Keratinocyte (primary cell): ENCODE measurements at regions not wholly inside any gene's neighbourhood (a gene's known extent, or its start where the extent isn't known, plus 50 kb on each side); places are given as distances from the start of the nearest gene placed in this dataset.

Source experiments
- EZH2 ChIP-seq: IDR thresholded peaks from one replicate; pipeline ENCODE4 v1.6.1; 2012; ENCODE audit warnings: inconsistent platforms, mild to moderate bottlenecking, low read length, moderate library complexity
- TF ChIP-seq, protein P1 (sequence below), 3 experiments: IDR thresholded peaks in 1 of 3; conservative IDR thresholded peaks in 1 of 3; optimal IDR thresholded peaks in 1 of 3; 2 replicates in 2 of 3; 3 replicates in 1 of 3; pipeline versions ENCODE3 to v1.5.1; 2011; ENCODE audit warnings: low read length in 3 of 3, mild to moderate bottlenecking in 3 of 3, moderate library complexity in 2 of 3, control low read depth in 1 of 3, inconsistent platforms in 1 of 3; ENCODE audit not compliant: insufficient read depth in 2 of 3; ENCODE audit errors: extremely low read depth in 1 of 3

DNA sequence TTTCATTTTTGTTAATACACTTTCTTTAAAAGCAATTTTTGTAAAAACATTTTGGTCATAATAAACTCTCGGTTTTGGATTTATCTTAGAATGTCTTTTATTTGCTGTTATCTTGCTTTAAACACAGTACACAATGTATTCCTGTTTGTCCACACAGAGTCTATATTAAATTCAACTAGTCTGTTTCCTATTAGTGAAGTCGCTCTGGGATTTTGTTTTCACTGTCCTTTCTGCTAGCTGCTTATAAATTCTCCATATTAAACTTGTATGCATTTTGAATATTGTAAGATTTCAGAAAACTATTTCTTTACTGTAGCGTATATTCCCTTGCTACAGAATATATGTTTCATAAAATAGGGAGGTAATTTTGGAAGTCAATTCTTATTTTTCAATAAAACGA, 630.2 kb downstream of the HDGFL1 start:
- TF ChIP-seq, protein P1, sequence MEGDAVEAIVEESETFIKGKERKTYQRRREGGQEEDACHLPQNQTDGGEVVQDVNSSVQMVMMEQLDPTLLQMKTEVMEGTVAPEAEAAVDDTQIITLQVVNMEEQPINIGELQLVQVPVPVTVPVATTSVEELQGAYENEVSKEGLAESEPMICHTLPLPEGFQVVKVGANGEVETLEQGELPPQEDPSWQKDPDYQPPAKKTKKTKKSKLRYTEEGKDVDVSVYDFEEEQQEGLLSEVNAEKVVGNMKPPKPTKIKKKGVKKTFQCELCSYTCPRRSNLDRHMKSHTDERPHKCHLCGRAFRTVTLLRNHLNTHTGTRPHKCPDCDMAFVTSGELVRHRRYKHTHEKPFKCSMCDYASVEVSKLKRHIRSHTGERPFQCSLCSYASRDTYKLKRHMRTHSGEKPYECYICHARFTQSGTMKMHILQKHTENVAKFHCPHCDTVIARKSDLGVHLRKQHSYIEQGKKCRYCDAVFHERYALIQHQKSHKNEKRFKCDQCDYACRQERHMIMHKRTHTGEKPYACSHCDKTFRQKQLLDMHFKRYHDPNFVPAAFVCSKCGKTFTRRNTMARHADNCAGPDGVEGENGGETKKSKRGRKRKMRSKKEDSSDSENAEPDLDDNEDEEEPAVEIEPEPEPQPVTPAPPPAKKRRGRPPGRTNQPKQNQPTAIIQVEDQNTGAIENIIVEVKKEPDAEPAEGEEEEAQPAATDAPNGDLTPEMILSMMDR (optimal IDR thresholded peaks at IDR 0.05 in 1 of 3, IDR thresholded peaks at IDR 0.05 in 1 of 3, conservative IDR thresholded peaks at IDR 0.05 in 1 of 3; ENCODE audit: extremely low read depth in 1 of 3, insufficient read depth in 2 of 3, low read length in 3 of 3), result no peak
- no peak for TF ChIP-seq EZH2
